ENCODE measurements at regions not wholly inside any gene's neighbourhood (a gene's known extent, or its start where the extent isn't known, plus 50 kb on each side); places are given as distances from the start of the nearest gene placed in this dataset.

- no CpG with 5 or more reads among the region's 6 CpGs for WGBS (ENCODE audit: insufficient coverage, insufficient read length)
- Histone ChIP-seq H3K36me3 (ENCODE audit: control insufficient read depth, insufficient read depth, low read length) (no peaks in the 10 kb centered on the region), H3K9me3 (ENCODE audit: control insufficient read depth, insufficient read depth, low read length) (no peaks in the 10 kb centered on the region), H3K4me3 (ENCODE audit: low read length) (no peak overlapping the region), H3K4me1 (ENCODE audit: control insufficient read depth, insufficient read depth, low read length) (no peaks in the 10 kb centered on the region), H3K27ac (ENCODE audit: low read length) (no peak overlapping the region), H3K27me3 (ENCODE audit: control insufficient read depth, insufficient read depth, low read length) (no peaks in the 10 kb centered on the region; the same call in 1 of the 2 replicates)
- no peak for DNase-seq (ENCODE audit: low read depth, low spot score)
These were observed 54.8 kb upstream of the ZC3H15 start for GRCh38 chr2:186431306-186431705.

DNA sequence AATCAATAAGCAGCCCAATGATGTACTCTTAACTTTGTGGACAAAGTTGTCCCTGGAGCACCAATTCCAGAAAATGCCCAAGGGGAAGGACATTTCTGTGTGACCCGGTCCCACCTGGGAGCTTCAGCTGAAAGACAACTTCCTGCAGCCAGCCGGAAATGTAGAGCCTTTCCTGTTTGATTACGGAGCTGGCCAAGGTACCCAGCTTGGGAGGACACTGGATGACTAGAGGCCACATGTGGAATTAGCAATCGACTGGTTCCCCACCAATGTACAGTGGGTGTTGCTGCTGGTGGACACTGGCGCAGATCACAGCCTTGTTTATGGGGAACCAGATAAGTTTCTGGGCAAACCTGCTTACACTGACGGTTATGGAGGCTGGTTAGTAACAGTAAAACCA lies 53.0 kb upstream of the ZC3H15 start:
- Histone ChIP-seq H3K27ac (ENCODE audit: low read length) (no peak overlapping the region), H3K27me3 (ENCODE audit: control insufficient read depth, insufficient read depth, low read length) (no peaks in the 10 kb centered on the region; the same call in 1 of the 2 replicates), H3K4me3 (ENCODE audit: low read length) (no peak overlapping the region), H3K9me3 (ENCODE audit: control insufficient read depth, insufficient read depth, low read length) (no peaks in the 10 kb centered on the region), H3K4me1 (ENCODE audit: control insufficient read depth, insufficient read depth, low read length) (no peaks in the 10 kb centered on the region), H3K36me3 (ENCODE audit: control insufficient read depth, insufficient read depth, low read length) (no peaks in the 10 kb centered on the region)
- no CpG with 5 or more reads among the region's 6 CpGs for WGBS (ENCODE audit: insufficient coverage, insufficient read length)
- DNase-seq (ENCODE audit: low read depth, low spot score) = no peak

- H3K4me1 ChIP-seq (ENCODE audit: control insufficient read depth, insufficient read depth, low read length) = no peaks in the 10 kb centered on the region
- H3K9me3 ChIP-seq (ENCODE audit: control insufficient read depth, insufficient read depth, low read length) = no peaks in the 10 kb centered on the region
- no peak for DNase-seq (ENCODE audit: low read depth, low spot score)
- no CpG with 5 or more reads among the region's 7 CpGs for WGBS (ENCODE audit: insufficient coverage, insufficient read length)
- H3K27me3 ChIP-seq (ENCODE audit: control insufficient read depth, insufficient read depth, low read length) = no peaks in the 10 kb centered on the region; the same call in 1 of the 2 replicates
- H3K4me3 ChIP-seq (ENCODE audit: low read length) = no peak overlapping the region
- no peaks in the 10 kb centered on the region for H3K36me3 ChIP-seq (ENCODE audit: control insufficient read depth, insufficient read depth, low read length)
- no peak overlapping the region for H3K27ac ChIP-seq (ENCODE audit: low read length)
These were observed 52.2 kb upstream of the ZC3H15 start for GRCh38 chr2:186433777-186434432.

All from iPS DF 6.9 (cell line).